Mesothelial cell of epicardium (in vitro differentiated cells): ENCODE measurements at regions not wholly inside any gene's neighbourhood (a gene's known extent, or its start where the extent isn't known, plus 50 kb on each side); places are given as distances from the start of the nearest gene placed in this dataset.

ENCODE experiments used
- DNase-seq, 2 experiments: peaks; one replicate each; pipeline ENCODE4 v3.0.0; 2021; ENCODE audit warnings: low spot score in 2 of 2; ENCODE audit not compliant: unreplicated experiment in 2 of 2
- H3K27ac Mint-ChIP-seq: 2 replicates; pipeline ENCODE4 v1.8.0; 2021; ENCODE audit warnings: mixed read lengths
- H3K27me3 Mint-ChIP-seq: 2 replicates; pipeline ENCODE4 v1.8.0; 2021; ENCODE audit warnings: low read depth, mixed read lengths
- H3K36me3 Mint-ChIP-seq: 2 replicates; pipeline ENCODE4 v1.8.0; 2021; ENCODE audit warnings: mixed read lengths
- H3K4me1 Mint-ChIP-seq: 2 replicates; pipeline ENCODE4 v1.8.0; 2021; ENCODE audit warnings: mixed read lengths
- H3K4me3 Mint-ChIP-seq: 2 replicates; pipeline ENCODE4 v1.8.0; 2021; ENCODE audit warnings: mild to moderate bottlenecking, moderate library complexity, mixed read lengths
- H3K9me3 Mint-ChIP-seq: 2 replicates; pipeline ENCODE4 v1.8.0; 2021; ENCODE audit warnings: mixed read lengths
- TF ChIP-seq, protein P1 (sequence below): fragments of 200-600 bp; sonication (generic); IDR thresholded peaks from one replicate; pipeline ENCODE4 v1.5.0; 2021; ENCODE audit warnings: antibody characterized with exemption; ENCODE audit not compliant: unreplicated experiment

DNA sequence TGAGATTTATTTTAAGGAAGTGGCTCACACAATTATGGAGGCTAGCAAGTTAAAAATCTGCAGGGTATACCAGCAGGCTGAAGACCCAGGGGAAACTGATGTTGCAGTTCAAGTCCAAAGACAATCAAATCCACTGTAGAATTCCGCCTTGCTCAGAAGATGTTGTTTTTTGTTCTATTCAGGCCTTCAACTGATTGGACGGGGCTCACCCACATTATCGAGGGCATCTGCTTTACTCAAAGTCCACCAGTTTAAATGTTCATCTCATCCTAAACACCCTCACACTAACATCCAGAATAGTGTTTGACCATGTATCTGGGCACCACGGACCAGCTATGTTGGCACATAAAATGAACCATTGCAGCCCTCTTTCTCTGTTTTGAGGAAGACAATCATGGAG is 211.2 kb upstream of the GPR26 start:
- Mint-ChIP-seq H3K27ac (no peak overlapping the region), H3K4me3 (no peak overlapping the region), H3K9me3 (no peaks in the 10 kb centered on the region), H3K4me1 (no peaks in the 10 kb centered on the region), H3K36me3 (no peaks in the 10 kb centered on the region), H3K27me3 (peaks cover 96% of the 10 kb centered on the region)
- TF ChIP-seq, protein P1, sequence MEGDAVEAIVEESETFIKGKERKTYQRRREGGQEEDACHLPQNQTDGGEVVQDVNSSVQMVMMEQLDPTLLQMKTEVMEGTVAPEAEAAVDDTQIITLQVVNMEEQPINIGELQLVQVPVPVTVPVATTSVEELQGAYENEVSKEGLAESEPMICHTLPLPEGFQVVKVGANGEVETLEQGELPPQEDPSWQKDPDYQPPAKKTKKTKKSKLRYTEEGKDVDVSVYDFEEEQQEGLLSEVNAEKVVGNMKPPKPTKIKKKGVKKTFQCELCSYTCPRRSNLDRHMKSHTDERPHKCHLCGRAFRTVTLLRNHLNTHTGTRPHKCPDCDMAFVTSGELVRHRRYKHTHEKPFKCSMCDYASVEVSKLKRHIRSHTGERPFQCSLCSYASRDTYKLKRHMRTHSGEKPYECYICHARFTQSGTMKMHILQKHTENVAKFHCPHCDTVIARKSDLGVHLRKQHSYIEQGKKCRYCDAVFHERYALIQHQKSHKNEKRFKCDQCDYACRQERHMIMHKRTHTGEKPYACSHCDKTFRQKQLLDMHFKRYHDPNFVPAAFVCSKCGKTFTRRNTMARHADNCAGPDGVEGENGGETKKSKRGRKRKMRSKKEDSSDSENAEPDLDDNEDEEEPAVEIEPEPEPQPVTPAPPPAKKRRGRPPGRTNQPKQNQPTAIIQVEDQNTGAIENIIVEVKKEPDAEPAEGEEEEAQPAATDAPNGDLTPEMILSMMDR = no peak
- DNase-seq = no peak

DNA sequence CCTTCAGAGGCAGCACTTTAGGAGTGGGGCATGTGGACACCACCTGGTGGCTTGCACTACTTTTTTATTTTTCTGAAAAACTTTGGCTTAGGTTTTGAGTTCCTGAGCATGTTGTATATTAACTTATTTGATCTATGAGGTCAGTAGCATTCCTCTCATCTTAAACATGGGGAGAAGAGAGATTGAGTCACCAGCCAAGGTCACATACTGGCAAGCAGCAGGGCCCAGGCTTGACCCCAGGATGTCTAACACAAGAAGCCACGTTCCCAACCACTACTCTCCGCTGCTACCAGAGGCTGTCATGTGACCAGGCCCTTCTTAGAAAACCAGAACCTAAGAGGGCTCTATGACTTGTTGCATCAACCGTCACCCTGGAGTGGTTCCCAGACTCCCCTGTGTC is 210.3 kb upstream of the GPR26 start:
- Mint-ChIP-seq H3K27me3 (peaks cover 88% of the 10 kb centered on the region), H3K4me3 (no peak overlapping the region), H3K27ac (no peak overlapping the region), H3K9me3 (no peaks in the 10 kb centered on the region), H3K36me3 (no peaks in the 10 kb centered on the region), H3K4me1 (no peaks in the 10 kb centered on the region)
- DNase-seq = no peak
- TF ChIP-seq, protein P1 = no peak

DNA sequence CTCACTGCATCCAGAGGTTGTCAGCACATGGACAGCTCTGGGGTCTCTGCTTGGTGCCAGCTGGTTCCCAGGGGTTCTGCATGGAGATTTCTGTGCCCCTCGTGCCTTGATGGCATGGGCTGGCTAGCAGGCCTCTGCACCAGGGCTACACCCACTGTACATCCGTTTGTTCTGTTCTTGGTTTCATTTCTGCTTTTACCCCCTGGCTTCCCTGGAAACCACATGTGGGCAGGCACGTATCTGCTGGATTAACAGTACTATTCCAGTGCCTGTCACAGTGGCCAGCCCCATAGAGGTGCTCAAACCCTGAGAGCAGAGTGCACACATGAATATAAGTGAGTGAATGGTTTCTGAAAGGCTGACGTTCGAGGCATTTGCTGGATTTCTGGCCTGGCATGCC is 207.2 kb upstream of the GPR26 start:
- TF ChIP-seq, protein P1 = no peak
- Mint-ChIP-seq H3K27me3 (peaks cover 73% of the 10 kb centered on the region), H3K9me3 (no peaks in the 10 kb centered on the region), H3K36me3 (no peaks in the 10 kb centered on the region), H3K27ac (no peak overlapping the region), H3K4me3 (no peak overlapping the region), H3K4me1 (no peaks in the 10 kb centered on the region)
- DNase-seq = no peak

DNA sequence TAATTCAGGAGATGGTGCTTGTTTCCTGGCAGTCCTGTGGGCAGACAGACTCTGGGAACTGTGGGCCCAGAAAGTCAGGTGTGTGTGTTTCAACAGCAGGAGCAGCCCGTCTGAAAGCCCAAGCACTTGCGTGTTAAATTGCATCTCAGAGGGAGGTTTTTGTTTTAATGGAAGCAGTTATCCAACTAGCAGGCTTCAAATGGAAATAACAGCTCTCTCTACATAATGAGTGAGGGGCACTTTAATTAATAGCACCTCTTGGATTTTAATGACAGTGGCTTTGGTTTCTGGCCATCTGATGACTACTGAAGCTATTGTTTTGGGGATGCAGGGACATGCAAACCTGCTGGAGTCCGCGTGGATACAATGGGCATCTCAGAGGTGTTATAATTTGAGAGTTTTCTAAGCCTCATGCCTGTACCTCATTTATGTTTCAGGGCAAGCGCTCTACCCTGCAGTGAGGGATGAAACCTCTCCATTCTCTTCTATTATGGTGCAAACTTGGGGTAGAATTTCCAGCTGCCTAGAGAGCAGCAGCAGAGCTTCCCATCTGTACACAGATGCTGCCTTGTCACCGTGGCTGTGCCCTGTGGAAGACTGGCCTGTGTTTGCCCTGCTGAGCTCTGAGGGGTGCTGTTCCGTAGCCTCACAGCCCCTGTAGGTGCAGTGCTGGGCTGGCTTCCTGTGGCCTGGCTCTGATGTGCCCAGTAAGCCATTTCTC is 206.6 kb upstream of the GPR26 start:
- H3K27ac Mint-ChIP-seq = no peak overlapping the region
- no peaks in the 10 kb centered on the region for H3K9me3 Mint-ChIP-seq
- peaks cover 67% of the 10 kb centered on the region for H3K27me3 Mint-ChIP-seq
- no peak for DNase-seq
- H3K4me3 Mint-ChIP-seq = no peak overlapping the region
- no peaks in the 10 kb centered on the region for H3K36me3 Mint-ChIP-seq
- TF ChIP-seq, protein P1 = no peak
- no peaks in the 10 kb centered on the region for H3K4me1 Mint-ChIP-seq

DNA sequence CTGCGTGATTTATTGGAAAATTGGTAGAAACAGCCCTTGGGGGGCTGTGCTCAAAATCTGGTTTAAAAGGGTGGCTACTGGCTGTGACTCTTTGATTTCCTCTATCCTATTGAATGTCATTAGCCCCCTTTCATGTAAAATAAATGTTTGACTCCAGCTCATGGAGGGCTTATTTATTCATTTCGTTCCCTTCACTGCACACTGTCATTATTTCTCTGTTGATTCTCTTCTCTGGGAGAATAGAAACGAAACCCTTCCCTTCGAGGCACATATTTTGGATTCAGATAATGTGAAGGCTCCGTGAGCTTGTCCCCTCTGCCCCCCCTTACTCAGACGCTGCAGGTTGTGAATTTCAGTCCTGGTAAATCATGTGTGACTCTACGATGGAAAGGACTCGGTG is 203.9 kb upstream of the GPR26 start:
- Mint-ChIP-seq H3K4me3 (no peak overlapping the region), H3K9me3 (no peaks in the 10 kb centered on the region), H3K36me3 (no peaks in the 10 kb centered on the region), H3K27me3 (peaks cover 45% of the 10 kb centered on the region), H3K27ac (no peak overlapping the region), H3K4me1 (no peaks in the 10 kb centered on the region)
- TF ChIP-seq, protein P1 = no peak
- DNase-seq = no peak
